ENCODE measurements at regions not wholly inside any gene's neighbourhood (a gene's known extent, or its start where the extent isn't known, plus 50 kb on each side); places are given as distances from the start of the nearest gene placed in this dataset.

DNA sequence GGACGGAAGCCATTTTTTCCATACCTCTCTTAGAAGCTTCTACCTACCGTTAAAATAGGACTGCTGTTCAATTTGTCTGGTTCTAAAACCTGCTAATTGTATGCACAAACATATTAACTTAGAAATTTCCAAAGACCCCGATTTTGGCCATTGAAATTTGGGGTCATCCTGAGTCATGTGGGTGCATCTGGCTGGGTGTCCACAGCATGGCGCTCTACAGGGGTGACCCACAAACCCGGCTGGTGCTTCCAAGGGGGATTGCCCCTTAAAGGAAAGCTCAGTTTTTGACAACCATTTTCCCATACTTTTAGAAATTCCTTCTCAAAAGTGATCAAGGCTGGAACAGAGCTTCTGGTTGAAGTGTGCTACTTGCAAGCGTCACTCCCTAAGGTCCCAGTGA is 83.9 kb upstream of the EIF5 start:
- TF ChIP-seq POLR2A (IDR thresholded peaks at IDR 0.05; ENCODE audit: low read depth, low read length): no peak
- no peak for TF ChIP-seq POLR2AphosphoS5 (IDR thresholded peaks at IDR 0.05; ENCODE audit: low read depth, low read length)
- no peak for TF ChIP-seq TAF1 (IDR thresholded peaks at IDR 0.05; ENCODE audit: low read depth, low read length)
- no peak for TF ChIP-seq PAX5 (IDR thresholded peaks at IDR 0.05; ENCODE audit: insufficient read depth, low read length, severe bottlenecking)
- TF ChIP-seq POU2F2 (IDR thresholded peaks at IDR 0.05; ENCODE audit: low read depth, low read length): no peak
